GM23338 (cell line): ENCODE measurements at regions not wholly inside any gene's neighbourhood (a gene's known extent, or its start where the extent isn't known, plus 50 kb on each side); places are given as distances from the start of the nearest gene placed in this dataset.

Experiments
- ATAC-seq: fragments of 200-7000 bp; cut with Tn5 transposase; 3 replicates; pipeline ENCODE4 v1.9.1; 2020
- DNase-seq: peaks from one replicate; pipeline ENCODE4 v3.0.0-alpha.2; 2015; ENCODE audit warnings: low spot score
- H2AFZ ChIP-seq: fragments of 200-600 bp; sonication (generic); 2 replicates; pipeline ENCODE4 v1.8.0; 2016; ENCODE audit warnings: antibody characterized with exemption, mild to moderate bottlenecking, moderate library complexity
- H3F3A ChIP-seq: fragments of 200-600 bp; sonication (generic); replicated peaks from 2 replicates; pipeline ENCODE4 v1.8.0; 2017; ENCODE audit warnings: antibody characterized with exemption, mixed run types, low read depth
- H3K27ac ChIP-seq: fragments of 200-600 bp; sonication (generic); 2 replicates; pipeline ENCODE4 v1.6.1; 2016; ENCODE audit warnings: low read depth
- H3K27me3 ChIP-seq: fragments of 200-600 bp; sonication (generic); 2 replicates; pipeline ENCODE4 v1.8.0; 2016; ENCODE audit warnings: mild to moderate bottlenecking, mixed run types, moderate library complexity; ENCODE audit not compliant: insufficient read depth
- H3K36me3 ChIP-seq: fragments of 200-600 bp; sonication (generic); 2 replicates; pipeline ENCODE4 v1.8.0; 2016; ENCODE audit warnings: mild to moderate bottlenecking; ENCODE audit not compliant: insufficient read depth
- H3K4me1 ChIP-seq: fragments of 200-600 bp; sonication (generic); 2 replicates; pipeline ENCODE4 v1.8.0; 2016; ENCODE audit warnings: mild to moderate bottlenecking, moderate library complexity; ENCODE audit not compliant: insufficient read depth
- H3K4me2 ChIP-seq: fragments of 200-600 bp; sonication (generic); 2 replicates; pipeline ENCODE4 v1.7.1; 2017; ENCODE audit warnings: mixed run types
- H3K4me3 ChIP-seq: fragments of 200-600 bp; sonication (generic); 2 replicates; pipeline ENCODE4 v1.6.1; 2016; ENCODE audit warnings: mixed run types
- H3K79me2 ChIP-seq: fragments of 200-600 bp; sonication (generic); replicated peaks from 2 replicates; pipeline ENCODE4 v1.8.0; 2017; ENCODE audit warnings: mild to moderate bottlenecking; ENCODE audit not compliant: insufficient read depth
- H3K9me2 ChIP-seq: fragments of 200-600 bp; sonication (generic); 2 replicates; pipeline ENCODE4 v1.8.0; 2017; ENCODE audit not compliant: insufficient read depth
- H4K20me1 ChIP-seq: fragments of 200-600 bp; sonication (generic); replicated peaks from 2 replicates; pipeline ENCODE4 v1.8.0; 2017; ENCODE audit warnings: mild to moderate bottlenecking; ENCODE audit not compliant: insufficient read depth
- H3K27ac Mint-ChIP-seq: 2 replicates; pipeline ENCODE4 v1.8.0; 2020; ENCODE audit warnings: inconsistent platforms, mild to moderate bottlenecking, moderate library complexity, mixed read lengths
- H3K27me3 Mint-ChIP-seq: 3 replicates; pipeline ENCODE4 v1.8.0; 2022; ENCODE audit warnings: low read depth, mild to moderate bottlenecking, moderate library complexity, mixed read lengths, inconsistent platforms; ENCODE audit not compliant: insufficient read depth, poor library complexity
- H3K36me3 Mint-ChIP-seq: 3 replicates; pipeline ENCODE4 v1.8.0; 2021; ENCODE audit warnings: low read depth, mild to moderate bottlenecking, inconsistent platforms, moderate library complexity, mixed read lengths
- H3K4me1 Mint-ChIP-seq: 3 replicates; pipeline ENCODE4 v1.8.0; 2020; ENCODE audit warnings: mild to moderate bottlenecking, inconsistent platforms, mixed read lengths
- H3K4me3 Mint-ChIP-seq: 3 replicates; pipeline ENCODE4 v1.8.0; 2021; ENCODE audit warnings: moderate library complexity, mild to moderate bottlenecking, inconsistent platforms, mixed read lengths
- H3K9me3 Mint-ChIP-seq: 3 replicates; pipeline ENCODE4 v1.8.0; 2020; ENCODE audit warnings: moderate library complexity, mild to moderate bottlenecking, inconsistent platforms, mixed read lengths
- CREB1 ChIP-seq: fragments of 250-450 bp; sonication (Bioruptor Pico); IDR thresholded peaks from 2 replicates; pipeline ENCODE4 v1.5.0; 2020; ENCODE audit warnings: low read depth, mild to moderate bottlenecking, moderate library complexity
- EZH2 ChIP-seq: fragments of 200-600 bp; sonication (generic); IDR thresholded peaks from one replicate; pipeline ENCODE4 v1.8.0; 2017; ENCODE audit warnings: antibody characterized with exemption, mild to moderate bottlenecking, low read depth; ENCODE audit not compliant: unreplicated experiment
- JUNB ChIP-seq: IDR thresholded peaks from one replicate; pipeline ENCODE4 v1.6.1; 2016; ENCODE audit warnings: antibody characterized with exemption; ENCODE audit not compliant: unreplicated experiment
- POLR2AphosphoS5 ChIP-seq: IDR thresholded peaks from 2 replicates; pipeline ENCODE4 v1.6.1; 2016; ENCODE audit warnings: antibody characterized with exemption, low read depth
- STAT1 ChIP-seq: IDR thresholded peaks from one replicate; pipeline ENCODE4 v1.6.1; 2016; ENCODE audit warnings: antibody characterized with exemption; ENCODE audit not compliant: unreplicated experiment
- ZNF114 ChIP-seq: fragments of 250-450 bp; sonication (Bioruptor Pico); IDR thresholded peaks from 2 replicates; pipeline ENCODE4 v1.5.0; 2020; ENCODE audit warnings: mild to moderate bottlenecking, moderate library complexity
- ZNF331 ChIP-seq: fragments of 250-450 bp; sonication (Bioruptor Pico); IDR thresholded peaks from 2 replicates; pipeline ENCODE4 v1.5.0; 2020; ENCODE audit warnings: low read depth, mild to moderate bottlenecking, moderate library complexity
- TF ChIP-seq, protein P1 (sequence below): IDR thresholded peaks from one replicate; pipeline ENCODE4 v1.6.1; 2018; ENCODE audit warnings: antibody characterized with exemption; ENCODE audit not compliant: unreplicated experiment
- TF ChIP-seq, protein P2 (sequence below): fragments of 250-450 bp; sonication (Bioruptor Pico); IDR thresholded peaks from 2 replicates; pipeline ENCODE4 v1.5.0; 2020; ENCODE audit warnings: mild to moderate bottlenecking, moderate library complexity

DNA sequence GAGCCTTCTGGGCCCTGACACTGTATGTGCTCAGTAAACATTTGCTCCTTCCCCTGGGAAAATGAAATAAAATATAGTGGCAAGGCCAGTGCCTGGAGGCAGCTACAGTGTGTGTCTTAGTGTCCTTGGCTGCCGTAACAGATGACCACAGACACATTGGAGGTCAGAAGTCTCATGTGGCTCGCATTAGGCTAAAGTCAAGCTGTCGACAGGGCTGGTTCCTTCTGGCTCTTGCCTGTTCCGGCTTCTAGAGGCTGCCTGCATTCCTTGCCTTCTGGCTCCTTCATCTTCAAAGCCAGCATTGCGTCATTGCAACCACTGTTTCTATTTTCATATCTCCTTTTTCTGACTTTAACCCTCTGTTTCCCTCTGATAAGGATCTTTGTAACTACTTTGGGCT lies 83.6 kb upstream of the STX18 start (continued):
- TF ChIP-seq, protein P1, sequence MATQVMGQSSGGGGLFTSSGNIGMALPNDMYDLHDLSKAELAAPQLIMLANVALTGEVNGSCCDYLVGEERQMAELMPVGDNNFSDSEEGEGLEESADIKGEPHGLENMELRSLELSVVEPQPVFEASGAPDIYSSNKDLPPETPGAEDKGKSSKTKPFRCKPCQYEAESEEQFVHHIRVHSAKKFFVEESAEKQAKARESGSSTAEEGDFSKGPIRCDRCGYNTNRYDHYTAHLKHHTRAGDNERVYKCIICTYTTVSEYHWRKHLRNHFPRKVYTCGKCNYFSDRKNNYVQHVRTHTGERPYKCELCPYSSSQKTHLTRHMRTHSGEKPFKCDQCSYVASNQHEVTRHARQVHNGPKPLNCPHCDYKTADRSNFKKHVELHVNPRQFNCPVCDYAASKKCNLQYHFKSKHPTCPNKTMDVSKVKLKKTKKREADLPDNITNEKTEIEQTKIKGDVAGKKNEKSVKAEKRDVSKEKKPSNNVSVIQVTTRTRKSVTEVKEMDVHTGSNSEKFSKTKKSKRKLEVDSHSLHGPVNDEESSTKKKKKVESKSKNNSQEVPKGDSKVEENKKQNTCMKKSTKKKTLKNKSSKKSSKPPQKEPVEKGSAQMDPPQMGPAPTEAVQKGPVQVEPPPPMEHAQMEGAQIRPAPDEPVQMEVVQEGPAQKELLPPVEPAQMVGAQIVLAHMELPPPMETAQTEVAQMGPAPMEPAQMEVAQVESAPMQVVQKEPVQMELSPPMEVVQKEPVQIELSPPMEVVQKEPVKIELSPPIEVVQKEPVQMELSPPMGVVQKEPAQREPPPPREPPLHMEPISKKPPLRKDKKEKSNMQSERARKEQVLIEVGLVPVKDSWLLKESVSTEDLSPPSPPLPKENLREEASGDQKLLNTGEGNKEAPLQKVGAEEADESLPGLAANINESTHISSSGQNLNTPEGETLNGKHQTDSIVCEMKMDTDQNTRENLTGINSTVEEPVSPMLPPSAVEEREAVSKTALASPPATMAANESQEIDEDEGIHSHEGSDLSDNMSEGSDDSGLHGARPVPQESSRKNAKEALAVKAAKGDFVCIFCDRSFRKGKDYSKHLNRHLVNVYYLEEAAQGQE, result no peak
- no peak for TF ChIP-seq POLR2AphosphoS5
- no peak for TF ChIP-seq CREB1 (CRISPR knock-in tag)
- TF ChIP-seq ZNF331 (CRISPR knock-in tag), result no peak
- TF ChIP-seq ZNF114 (CRISPR knock-in tag), result no peak
- TF ChIP-seq JUNB, result no peak
- TF ChIP-seq STAT1, result no peak

DNA sequence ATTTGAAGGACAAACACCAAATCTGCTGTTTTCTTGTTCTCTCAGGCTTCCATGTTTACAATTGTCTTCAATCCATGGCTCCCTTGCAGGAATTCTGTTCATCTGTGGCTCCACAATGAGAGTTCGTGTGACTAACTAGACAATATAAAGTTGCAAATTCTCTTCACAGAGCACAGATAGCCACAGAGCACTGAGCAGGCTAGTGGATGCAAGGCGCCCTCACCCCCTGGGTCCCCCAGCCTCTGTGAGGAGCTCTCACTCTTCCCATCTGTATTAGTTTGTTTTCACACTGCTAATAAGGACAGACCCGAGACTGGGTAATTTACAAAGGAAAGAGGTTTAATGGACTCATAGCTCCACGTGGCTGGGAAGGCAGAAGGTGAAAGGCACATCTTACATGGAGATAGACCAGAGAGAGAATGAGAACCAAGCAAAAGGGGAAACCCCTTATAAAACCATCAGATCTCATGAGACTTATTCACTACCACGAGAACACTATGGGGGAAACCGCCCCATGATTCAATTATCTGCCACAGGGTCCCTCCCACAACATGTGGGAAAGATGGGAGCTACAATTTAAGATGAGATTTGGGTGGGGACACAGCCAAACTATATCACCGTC lies 82.5 kb upstream of the STX18 start:
- H3K27me3 ChIP-seq, result no peaks in the 10 kb centered on the region
- H3K4me1 ChIP-seq, result no peaks in the 10 kb centered on the region
- no peaks in the 10 kb centered on the region for H3F3A ChIP-seq
- Mint-ChIP-seq H3K4me3 (no peak overlapping the region), H3K9me3 (no peaks in the 10 kb centered on the region), H3K36me3 (no peaks in the 10 kb centered on the region), H3K27me3 (peaks cover 2% of the 10 kb centered on the region), H3K4me1 (peaks cover 12% of the 10 kb centered on the region), H3K27ac (no peak overlapping the region)
- H2AFZ ChIP-seq, result no peak overlapping the region
- no peak for DNase-seq
- H3K27ac ChIP-seq, result no peak overlapping the region
- H3K4me2 ChIP-seq, result no peak overlapping the region
- H3K36me3 ChIP-seq, result no peaks in the 10 kb centered on the region
- H3K4me3 ChIP-seq, result no peak overlapping the region
- ATAC-seq, result no peak; the same call in 2 of the 3 replicates
- no peaks in the 10 kb centered on the region for H3K9me2 ChIP-seq
- no peaks in the 10 kb centered on the region; the same call in 1 of the 2 replicates for H4K20me1 ChIP-seq
- no peaks in the 10 kb centered on the region for H3K79me2 ChIP-seq
- TF ChIP-seq, protein P2, sequence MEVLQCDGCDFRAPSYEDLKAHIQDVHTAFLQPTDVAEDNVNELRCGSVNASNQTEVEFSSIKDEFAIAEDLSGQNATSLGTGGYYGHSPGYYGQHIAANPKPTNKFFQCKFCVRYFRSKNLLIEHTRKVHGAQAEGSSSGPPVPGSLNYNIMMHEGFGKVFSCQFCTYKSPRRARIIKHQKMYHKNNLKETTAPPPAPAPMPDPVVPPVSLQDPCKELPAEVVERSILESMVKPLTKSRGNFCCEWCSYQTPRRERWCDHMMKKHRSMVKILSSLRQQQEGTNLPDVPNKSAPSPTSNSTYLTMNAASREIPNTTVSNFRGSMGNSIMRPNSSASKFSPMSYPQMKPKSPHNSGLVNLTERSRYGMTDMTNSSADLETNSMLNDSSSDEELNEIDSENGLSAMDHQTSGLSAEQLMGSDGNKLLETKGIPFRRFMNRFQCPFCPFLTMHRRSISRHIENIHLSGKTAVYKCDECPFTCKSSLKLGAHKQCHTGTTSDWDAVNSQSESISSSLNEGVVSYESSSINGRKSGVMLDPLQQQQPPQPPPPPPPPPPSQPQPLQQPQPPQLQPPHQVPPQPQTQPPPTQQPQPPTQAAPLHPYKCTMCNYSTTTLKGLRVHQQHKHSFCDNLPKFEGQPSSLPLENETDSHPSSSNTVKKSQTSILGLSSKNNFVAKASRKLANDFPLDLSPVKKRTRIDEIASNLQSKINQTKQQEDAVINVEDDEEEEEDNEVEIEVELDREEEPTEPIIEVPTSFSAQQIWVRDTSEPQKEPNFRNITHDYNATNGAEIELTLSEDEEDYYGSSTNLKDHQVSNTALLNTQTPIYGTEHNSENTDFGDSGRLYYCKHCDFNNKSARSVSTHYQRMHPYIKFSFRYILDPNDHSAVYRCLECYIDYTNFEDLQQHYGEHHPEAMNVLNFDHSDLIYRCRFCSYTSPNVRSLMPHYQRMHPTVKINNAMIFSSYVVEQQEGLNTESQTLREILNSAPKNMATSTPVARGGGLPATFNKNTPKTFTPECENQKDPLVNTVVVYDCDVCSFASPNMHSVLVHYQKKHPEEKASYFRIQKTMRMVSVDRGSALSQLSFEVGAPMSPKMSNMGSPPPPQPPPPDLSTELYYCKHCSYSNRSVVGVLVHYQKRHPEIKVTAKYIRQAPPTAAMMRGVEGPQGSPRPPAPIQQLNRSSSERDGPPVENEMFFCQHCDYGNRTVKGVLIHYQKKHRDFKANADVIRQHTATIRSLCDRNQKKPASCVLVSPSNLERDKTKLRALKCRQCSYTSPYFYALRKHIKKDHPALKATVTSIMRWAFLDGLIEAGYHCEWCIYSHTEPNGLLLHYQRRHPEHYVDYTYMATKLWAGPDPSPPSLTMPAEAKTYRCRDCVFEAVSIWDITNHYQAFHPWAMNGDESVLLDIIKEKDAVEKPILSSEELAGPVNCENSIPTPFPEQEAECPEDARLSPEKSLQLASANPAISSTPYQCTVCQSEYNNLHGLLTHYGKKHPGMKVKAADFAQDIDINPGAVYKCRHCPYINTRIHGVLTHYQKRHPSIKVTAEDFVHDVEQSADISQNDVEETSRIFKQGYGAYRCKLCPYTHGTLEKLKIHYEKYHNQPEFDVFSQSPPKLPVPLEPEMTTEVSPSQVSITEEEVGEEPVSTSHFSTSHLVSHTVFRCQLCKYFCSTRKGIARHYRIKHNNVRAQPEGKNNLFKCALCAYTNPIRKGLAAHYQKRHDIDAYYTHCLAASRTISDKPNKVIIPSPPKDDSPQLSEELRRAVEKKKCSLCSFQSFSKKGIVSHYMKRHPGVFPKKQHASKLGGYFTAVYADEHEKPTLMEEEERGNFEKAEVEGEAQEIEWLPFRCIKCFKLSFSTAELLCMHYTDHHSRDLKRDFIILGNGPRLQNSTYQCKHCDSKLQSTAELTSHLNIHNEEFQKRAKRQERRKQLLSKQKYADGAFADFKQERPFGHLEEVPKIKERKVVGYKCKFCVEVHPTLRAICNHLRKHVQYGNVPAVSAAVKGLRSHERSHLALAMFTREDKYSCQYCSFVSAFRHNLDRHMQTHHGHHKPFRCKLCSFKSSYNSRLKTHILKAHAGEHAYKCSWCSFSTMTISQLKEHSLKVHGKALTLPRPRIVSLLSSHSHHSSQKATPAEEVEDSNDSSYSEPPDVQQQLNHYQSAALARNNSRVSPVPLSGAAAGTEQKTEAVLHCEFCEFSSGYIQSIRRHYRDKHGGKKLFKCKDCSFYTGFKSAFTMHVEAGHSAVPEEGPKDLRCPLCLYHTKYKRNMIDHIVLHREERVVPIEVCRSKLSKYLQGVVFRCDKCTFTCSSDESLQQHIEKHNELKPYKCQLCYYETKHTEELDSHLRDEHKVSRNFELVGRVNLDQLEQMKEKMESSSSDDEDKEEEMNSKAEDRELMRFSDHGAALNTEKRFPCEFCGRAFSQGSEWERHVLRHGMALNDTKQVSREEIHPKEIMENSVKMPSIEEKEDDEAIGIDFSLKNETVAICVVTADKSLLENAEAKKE (CRISPR knock-in tag), result no peak
- TF ChIP-seq EZH2, result no peak
- TF ChIP-seq STAT1, result no peak
- TF ChIP-seq ZNF331 (CRISPR knock-in tag), result no peak
